ENCODE measurements at regions not wholly inside any gene's neighbourhood (a gene's known extent, or its start where the extent isn't known, plus 50 kb on each side); places are given as distances from the start of the nearest gene placed in this dataset.
"Not testable (repeated sequence)": the region's sequence is repeated elsewhere in the genome, so short reads cannot be mapped to it uniquely, and the experiment has no call there.

DNA sequence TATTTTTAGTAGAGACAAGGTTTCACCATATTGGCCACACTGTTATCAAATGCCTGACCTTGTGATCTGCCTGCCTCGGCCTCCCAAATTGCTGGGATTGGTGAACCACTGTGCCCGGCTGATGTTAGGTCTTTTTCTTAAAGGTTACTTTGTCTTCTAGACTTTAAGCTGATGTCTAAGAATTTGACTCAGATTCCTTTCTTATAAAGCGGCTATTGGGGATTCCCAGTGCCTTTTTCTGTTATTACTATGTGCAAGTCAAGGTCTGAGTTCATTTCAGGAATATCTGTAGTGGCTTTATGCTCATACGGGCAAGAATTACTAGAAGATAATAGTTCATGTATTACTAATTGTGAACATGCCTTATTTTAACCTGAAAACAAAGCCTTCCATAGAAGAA lies 102.8 kb downstream of the LAT start:
- not testable (repeated sequence) for DNase-seq

DNA sequence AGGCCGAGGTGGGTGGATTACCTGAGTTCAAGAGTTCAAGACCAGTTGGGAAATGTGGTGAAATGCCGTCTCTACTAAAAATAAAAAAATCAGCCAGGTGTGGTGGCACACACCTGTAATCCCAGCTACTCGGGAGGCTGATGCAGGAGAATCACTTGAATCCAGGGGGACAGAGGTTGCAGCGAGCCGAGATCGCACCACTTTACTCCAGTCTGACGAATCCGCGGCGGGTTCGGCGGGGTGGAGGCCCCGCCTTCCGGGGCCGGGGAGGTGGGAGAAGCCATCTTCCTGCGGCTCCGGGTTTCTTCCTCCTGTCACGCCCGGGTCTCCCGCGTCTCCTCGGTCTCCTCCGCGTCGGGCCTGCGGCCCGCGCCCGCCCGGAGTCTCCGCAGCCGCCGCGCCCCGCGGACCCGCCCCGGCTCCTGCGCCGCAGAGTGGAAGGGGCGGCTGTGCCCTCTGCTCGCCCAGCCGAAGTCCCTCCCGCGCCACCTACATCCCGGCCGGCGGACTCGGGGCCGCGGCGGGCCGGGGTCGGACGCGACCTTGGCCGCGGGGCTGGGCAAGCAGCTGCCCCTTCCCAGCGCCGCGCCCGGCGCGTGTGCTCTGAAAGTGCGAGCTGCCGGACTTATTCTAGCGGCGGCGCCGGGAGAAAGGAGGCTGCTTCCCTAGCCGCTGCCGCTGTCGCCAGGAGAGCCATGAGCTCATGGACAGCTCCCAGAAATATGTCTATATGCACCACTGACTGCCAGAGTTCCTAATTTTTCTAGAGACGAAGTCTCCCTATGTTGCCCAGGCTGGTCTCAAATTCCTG lies 97.2 kb downstream of the LAT start:
- not testable (repeated sequence) for DNase-seq

DNA sequence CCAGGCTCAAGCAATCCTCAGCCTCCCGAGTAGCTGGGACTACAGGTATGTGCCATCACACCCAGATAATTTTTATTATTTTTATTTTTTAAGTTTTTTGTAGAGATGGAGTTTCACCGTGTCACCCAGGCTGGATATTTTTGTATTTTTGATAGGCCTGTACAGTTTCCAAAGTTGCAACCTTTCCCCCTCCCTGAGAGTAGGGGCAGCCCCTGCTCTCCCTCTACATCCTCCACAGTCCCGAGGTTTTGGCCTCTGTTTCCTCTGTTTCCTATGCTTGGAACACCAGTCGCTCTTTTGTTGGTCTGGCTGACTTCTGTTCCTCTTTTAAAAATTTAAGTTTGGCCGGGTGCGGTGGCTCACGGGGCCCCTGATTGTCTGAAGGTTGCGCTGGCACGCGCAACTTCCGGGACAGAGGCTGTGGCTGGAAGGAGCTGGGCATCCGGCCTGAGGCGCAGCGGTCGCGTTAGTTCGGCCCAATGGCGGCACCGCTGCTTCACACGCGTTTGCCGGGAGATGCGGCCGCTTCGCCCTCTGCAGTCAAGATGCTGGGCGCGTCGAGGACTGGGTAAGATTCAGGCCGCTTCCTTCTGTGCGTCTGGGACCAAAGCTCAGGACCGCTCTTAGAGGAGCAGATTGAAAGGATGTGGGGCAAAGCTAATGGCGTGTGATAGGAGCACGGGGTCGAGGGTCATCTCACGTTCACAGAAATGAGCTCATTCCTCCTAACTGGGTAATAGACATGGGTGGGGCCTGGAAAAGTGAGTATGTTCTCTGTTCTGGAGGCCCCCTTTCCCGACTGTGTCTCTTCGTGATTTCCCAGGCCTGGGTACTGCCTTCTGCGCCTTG lies 89.9 kb downstream of the LAT start:
- DNase-seq = not testable (repeated sequence)

GRCh38 chr16:29062235-29062634 lies 77.4 kb downstream of the LAT start:
- DNase-seq = not testable (repeated sequence)

- not testable (repeated sequence) for DNase-seq
Observed at GRCh38 chr16:29061467-29061921, 76.6 kb downstream of the LAT start.

GRCh38 chr16:29060022-29060810 lies 75.4 kb downstream of the LAT start:
- not testable (repeated sequence) for DNase-seq

DNA sequence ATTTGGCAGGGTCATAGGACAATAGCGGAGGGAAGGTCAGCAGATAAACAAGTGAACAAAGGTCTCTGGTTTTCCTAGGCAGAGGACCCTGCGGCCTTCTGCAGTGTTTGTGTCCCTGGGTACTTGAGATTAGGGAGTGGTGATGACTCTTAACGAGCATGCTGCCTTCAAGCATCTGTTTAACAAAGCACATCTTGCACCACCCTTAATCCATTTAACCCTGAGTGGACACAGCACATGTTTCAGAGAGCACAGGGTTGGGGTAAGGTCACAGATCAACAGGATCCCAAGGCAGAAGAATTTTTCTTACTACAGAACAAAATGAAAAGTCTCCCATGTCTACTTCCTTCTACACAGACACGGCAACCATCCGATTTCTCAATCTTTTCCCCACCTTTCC lies 74.7 kb downstream of the LAT start:
- DNase-seq = not testable (repeated sequence)

All from COR-L47 (cell line).